Stimulated activated naive CD8-positive, alpha-beta T cell treated with anti-CD3 and anti-CD28 coated beads, Interleukin-15, amount 100 ng/mL, for 72 hours (primary cell): ENCODE measurements at regions not wholly inside any gene's neighbourhood (a gene's known extent, or its start where the extent isn't known, plus 50 kb on each side); places are given as distances from the start of the nearest gene placed in this dataset.
A peak's percentile ranks its signal among the peaks of the same experiment; 100 is the strongest.

Experiments used
- ATAC-seq: fragments of 150-1000 bp; cut with Tn5 transposase; 2 replicates; pipeline ENCODE4 v1.10.0; 2021; ENCODE audit warnings: mild to moderate bottlenecking, moderate library complexity
- DNase-seq, 2 donors: peaks; one replicate each; pipeline ENCODE4 v3.0.0; 2021 to 2022
- H3K27ac Mint-ChIP-seq, 2 donors: one replicate each; pipeline ENCODE4 v1.8.0; 2022; ENCODE audit warnings: mild to moderate bottlenecking in 2 of 2, mixed read lengths in 2 of 2, moderate library complexity in 2 of 2
- H3K27me3 Mint-ChIP-seq: one replicate; pipeline ENCODE4 v1.8.0; 2022; ENCODE audit warnings: mixed read lengths
- H3K4me1 Mint-ChIP-seq: one replicate; pipeline ENCODE4 v1.8.0; 2022; ENCODE audit warnings: mild to moderate bottlenecking, mixed read lengths
- H3K4me3 Mint-ChIP-seq, 2 donors: one replicate each; pipeline ENCODE4 v1.8.0; 2022; ENCODE audit warnings: mild to moderate bottlenecking in 2 of 2, mixed read lengths in 2 of 2, moderate library complexity in 1 of 2
- H3K9me3 Mint-ChIP-seq, 2 donors: one replicate each; pipeline ENCODE4 v1.8.0; 2022; ENCODE audit warnings: mixed read lengths in 2 of 2

- peak overlapping the region in 1 of 2 donors; percentile 48 for H3K27ac Mint-ChIP-seq
These were observed 52.3 kb upstream of the MRTFB start for GRCh38 chr16:14018851-14019250.

GRCh38 chr16:14020141-14020540, 51.0 kb upstream of the MRTFB start:
- no peak overlapping the region for H3K4me3 Mint-ChIP-seq
- DNase-seq (no peak), ATAC-seq (no peak)
- H3K4me1 Mint-ChIP-seq: no peaks in the 10 kb centered on the region
- no peaks in the 10 kb centered on the region for H3K9me3 Mint-ChIP-seq
- H3K27ac Mint-ChIP-seq: no peak overlapping the region
- H3K27me3 Mint-ChIP-seq: peaks cover 13% of the 10 kb centered on the region

More at GRCh38 chr16:14018851-14019250, 52.3 kb upstream of the MRTFB start:
- no peaks in the 10 kb centered on the region for H3K4me1 Mint-ChIP-seq
- H3K9me3 Mint-ChIP-seq: no peaks in the 10 kb centered on the region
- peaks cover 20% of the 10 kb centered on the region for H3K27me3 Mint-ChIP-seq
- DNase-seq (no peak), ATAC-seq (no peak)
- H3K4me3 Mint-ChIP-seq: no peak overlapping the region
